Heart right ventricle (tissue), 16 donors: ENCODE measurements at regions not wholly inside any gene's neighbourhood (a gene's known extent, or its start where the extent isn't known, plus 50 kb on each side); places are given as distances from the start of the nearest gene placed in this dataset.

Source experiments
- ATAC-seq, 8 donors: fragments of 200-7000 bp; cut with Tn5 transposase; one replicate each; pipeline ENCODE4 v1.9.1; 2020; ENCODE audit warnings: mild to moderate bottlenecking in 8 of 8, moderate library complexity in 8 of 8, moderate number of reproducible peaks in 1 of 8
- DNase-seq, 2 donors: peaks; one replicate each; pipeline ENCODE4 v3.0.0-alpha.2; 2020
- H3K27ac ChIP-seq, 10 donors: fragments of 200-600 bp; sonication (generic) in 2 of 10; one replicate each; pipeline versions ENCODE4 v1.5.0 to v1.8.0; 2020 to 2022; ENCODE audit warnings: mild to moderate bottlenecking in 3 of 10
- H3K27me3 ChIP-seq, 7 donors: fragments of 200-600 bp; one replicate each; pipeline ENCODE4 v1.8.0; 2021 to 2022; ENCODE audit warnings: mild to moderate bottlenecking in 2 of 7
- H3K36me3 ChIP-seq, 9 donors: fragments of 200-600 bp; sonication (generic) in 1 of 9; one replicate each; pipeline versions ENCODE4 v1.5.0 to v1.8.0; 2020 to 2022; ENCODE audit warnings: mild to moderate bottlenecking in 2 of 9
- H3K4me1 ChIP-seq, 9 donors: fragments of 200-600 bp; sonication (generic) in 1 of 9; one replicate each; pipeline versions ENCODE4 v1.5.0 to v1.8.0; 2020 to 2022; ENCODE audit warnings: mild to moderate bottlenecking in 4 of 9
- H3K4me3 ChIP-seq, 10 donors: fragments of 200-600 bp; sonication (generic) in 2 of 10; one replicate each; pipeline versions ENCODE4 v1.5.0 to v1.8.0; 2020 to 2022; ENCODE audit warnings: mild to moderate bottlenecking in 7 of 10, moderate library complexity in 2 of 10
- H3K9me3 ChIP-seq, 11 donors: fragments of 200-600 bp in 10 of 11; sonication (generic) in 2 of 11; one replicate each; pipeline versions ENCODE4 v1.5.0 to v1.8.0; 2013 to 2022; ENCODE audit warnings: mild to moderate bottlenecking in 2 of 11, control low read depth in 1 of 11, moderate library complexity in 1 of 11
- WGBS, 2 donors: extraction: QIAGEN DNeasy Blood & Tissue Kit; methylation state at CpG; one replicate each; pipeline ENCODE4 v1.1.7; 2013; ENCODE audit warnings: inconsistent platforms in 1 of 2; 5-methylcytosine and 5-hydroxymethylcytosine counted together
- intact Hi-C, 10 donors: fragments of 100-400 bp; cut with DNase I; formaldehyde crosslinking; loops; one replicate each; pipeline versions ENCODE4 v1.11.1 to v1.14.2; 2022
- TF ChIP-seq, protein P1 (sequence below), 9 donors: fragments of 200-600 bp; sonication (generic) in 2 of 9; IDR thresholded peaks; one replicate each; pipeline versions ENCODE4 v1.5.0 to v1.8.0; 2021 to 2022; ENCODE audit warnings: antibody characterized with exemption in 9 of 9, mild to moderate bottlenecking in 5 of 9, moderate library complexity in 1 of 9
- donor health status: Arrhythmogenic right ventricular cardiomyopathy.
- donor health status: ischemic (EF 13 %, LVEDD 7.1; RV severe dilation, severe dysfunction).
- donor health status: healthy with polysubstance abuse.
- donor health status: DM: no; HTN: yes; CAD: no.
- donor health status: DM: no; HTN: no; CAD: no.
- donor health status: ischemic (EF 25% LVEDD 6.9; RV normal size, moderate dysfunction).
- donor health status: ischemic (EF 25% LVEDD 5.7; RV mildly dilated, moderate dysfunction).
- donor health status: healthy.
- donor health status: DM: yes; HTN: yes; CAD: no.
- donor health status: Ischemic cardiomyopathy.
- donor health status: ischemic (EF 35%, LVEDD 5.7; RV mildly dilated, moderate dysfunction).
- donor health status: nonischemic (EF 11% LVEDD 7.7; RV severe dilation, severe dysfunction).
- donor health status: DM: yes; HTN: yes; CAD: no.
- donor health status: PGD.
- donor health status: ischemic (EF 29% LVEDD 5.4; RV normal size, mild dysfunction).
- donor health status: nonischemic (EF 23%, LVEDD 6.1; RV moderate dilation, normal function).

DNA sequence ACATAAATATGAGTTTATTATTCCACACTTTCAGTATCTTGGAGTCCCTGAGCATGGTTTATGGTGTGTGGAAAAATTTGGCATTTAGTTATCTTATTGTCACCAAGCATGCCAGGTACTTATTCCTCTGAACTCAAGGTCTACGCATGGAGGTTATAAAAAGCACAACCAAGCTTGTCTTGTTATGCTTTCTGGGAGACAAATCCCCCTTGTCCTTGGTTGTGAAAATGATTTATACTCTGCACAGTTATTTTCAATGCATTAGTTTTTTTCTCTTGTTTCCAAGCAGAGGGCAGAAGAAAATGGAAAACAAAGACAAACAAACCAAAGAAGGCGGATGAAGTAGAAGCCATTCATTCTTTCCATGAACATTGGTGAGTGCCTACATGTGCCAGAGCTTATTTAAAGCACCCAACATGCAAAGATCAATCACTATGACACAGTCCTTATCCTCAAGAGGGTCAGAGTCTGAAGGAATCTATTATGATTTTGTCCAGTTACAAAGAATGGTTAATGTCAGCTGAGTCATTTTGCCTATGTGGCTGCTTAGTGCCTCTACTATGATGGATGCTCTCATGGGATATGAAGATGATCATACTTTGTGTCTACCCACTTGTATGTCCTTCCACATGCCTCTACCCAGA lies 323.1 kb downstream of the TENT4A start:
- intact Hi-C loops: no loop called here
- H3K9me3 ChIP-seq: peaks cover 0 to 8% (median 0%) of the 10 kb centered on the region in 11 donors
- H3K4me3 ChIP-seq: no peak overlapping the region
- 75 to 83% methylated on average over 2 of the region's 2 CpGs for WGBS, 2 donors
- H3K27ac ChIP-seq: no peak overlapping the region
- H3K27me3 ChIP-seq: no peaks in the 10 kb centered on the region
- ATAC-seq (no peak), DNase-seq (no peak)
- TF ChIP-seq, protein P1, sequence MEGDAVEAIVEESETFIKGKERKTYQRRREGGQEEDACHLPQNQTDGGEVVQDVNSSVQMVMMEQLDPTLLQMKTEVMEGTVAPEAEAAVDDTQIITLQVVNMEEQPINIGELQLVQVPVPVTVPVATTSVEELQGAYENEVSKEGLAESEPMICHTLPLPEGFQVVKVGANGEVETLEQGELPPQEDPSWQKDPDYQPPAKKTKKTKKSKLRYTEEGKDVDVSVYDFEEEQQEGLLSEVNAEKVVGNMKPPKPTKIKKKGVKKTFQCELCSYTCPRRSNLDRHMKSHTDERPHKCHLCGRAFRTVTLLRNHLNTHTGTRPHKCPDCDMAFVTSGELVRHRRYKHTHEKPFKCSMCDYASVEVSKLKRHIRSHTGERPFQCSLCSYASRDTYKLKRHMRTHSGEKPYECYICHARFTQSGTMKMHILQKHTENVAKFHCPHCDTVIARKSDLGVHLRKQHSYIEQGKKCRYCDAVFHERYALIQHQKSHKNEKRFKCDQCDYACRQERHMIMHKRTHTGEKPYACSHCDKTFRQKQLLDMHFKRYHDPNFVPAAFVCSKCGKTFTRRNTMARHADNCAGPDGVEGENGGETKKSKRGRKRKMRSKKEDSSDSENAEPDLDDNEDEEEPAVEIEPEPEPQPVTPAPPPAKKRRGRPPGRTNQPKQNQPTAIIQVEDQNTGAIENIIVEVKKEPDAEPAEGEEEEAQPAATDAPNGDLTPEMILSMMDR (IDR thresholded peaks at IDR 0.05): no peak
- no peaks in the 10 kb centered on the region for H3K36me3 ChIP-seq
- no peaks in the 10 kb centered on the region for H3K4me1 ChIP-seq

DNA sequence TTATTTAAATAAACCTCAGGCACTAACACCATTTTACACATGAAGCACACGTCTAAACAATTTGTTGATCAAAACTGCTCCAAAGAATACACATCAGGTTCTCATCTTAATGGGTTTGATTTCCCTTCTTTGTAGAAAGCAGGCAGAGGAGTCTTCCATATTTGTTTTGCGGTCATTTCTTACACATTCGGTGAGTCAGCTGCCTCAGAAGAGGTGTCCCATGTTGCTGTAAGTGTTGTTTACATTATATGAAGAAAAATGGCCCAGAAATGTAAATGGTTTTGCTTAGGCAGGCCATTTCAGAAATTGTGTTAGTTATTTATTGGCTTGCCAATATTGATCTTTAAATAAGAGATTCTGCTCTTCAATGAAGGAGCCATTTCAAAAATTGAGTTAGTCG lies 325.8 kb downstream of the TENT4A start:
- no peak overlapping the region for H3K4me3 ChIP-seq
- WGBS, 2 donors: 71 to 74% methylated on average over 4 of the region's 4 CpGs
- H3K9me3 ChIP-seq: peaks cover 0 to 6% (median 0%) of the 10 kb centered on the region in 11 donors
- TF ChIP-seq, protein P1 (IDR thresholded peaks at IDR 0.05): no peak
- H3K27ac ChIP-seq: no peak overlapping the region
- no peaks in the 10 kb centered on the region for H3K36me3 ChIP-seq
- intact Hi-C loops: no loop called here
- no peak for ATAC-seq
- H3K27me3 ChIP-seq: no peaks in the 10 kb centered on the region
- DNase-seq: no peak
- H3K4me1 ChIP-seq: no peaks in the 10 kb centered on the region

DNA sequence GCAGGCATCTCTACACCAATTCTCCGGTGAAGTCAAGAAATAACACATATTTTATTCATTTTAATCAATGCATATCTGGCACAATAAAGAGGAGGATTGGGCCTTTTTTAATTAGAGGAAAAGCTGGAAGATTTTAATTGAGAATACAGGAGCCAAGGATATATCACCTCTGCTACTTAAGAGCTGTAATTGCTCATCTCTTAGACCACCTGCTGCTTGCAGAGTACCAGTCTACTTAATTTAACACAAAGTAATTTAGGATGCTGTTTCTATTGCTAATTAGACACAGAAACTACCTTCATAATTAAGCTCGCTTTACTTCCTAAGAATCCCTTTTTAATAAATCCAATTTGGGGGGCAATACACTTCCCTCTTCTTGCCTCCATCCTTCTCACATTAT lies 326.9 kb downstream of the TENT4A start:
- Histone ChIP-seq H3K27ac (no peak overlapping the region), H3K36me3 (no peaks in the 10 kb centered on the region), H3K27me3 (no peaks in the 10 kb centered on the region), H3K9me3 (no peaks in the 10 kb centered on the region), H3K4me1 (no peaks in the 10 kb centered on the region), H3K4me3 (no peak overlapping the region)
- DNase-seq (no peak), ATAC-seq (no peak)
- TF ChIP-seq, protein P1 (IDR thresholded peaks at IDR 0.05): no peak
- WGBS, 2 donors: 80 to 83% methylated on average over 2 of the region's 2 CpGs
- intact Hi-C loops: no loop called here

DNA sequence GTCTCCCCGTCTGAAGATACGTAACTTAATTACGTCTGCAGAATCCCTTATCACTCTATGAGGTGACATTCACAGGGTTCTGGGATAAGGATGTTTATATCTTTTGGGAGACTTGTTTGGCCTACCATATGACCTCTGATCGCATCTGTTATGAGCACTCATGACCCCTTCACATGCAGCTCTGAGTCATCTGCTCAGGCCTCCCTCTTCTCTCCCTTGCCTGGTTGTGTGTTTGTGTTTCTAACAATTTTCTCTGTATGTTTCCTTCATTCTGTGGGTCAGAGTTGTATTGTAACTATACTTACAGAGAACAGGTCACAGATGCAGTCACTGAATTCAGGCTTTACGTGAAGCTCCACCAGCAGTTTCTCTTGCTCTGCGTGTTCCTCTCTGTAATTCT lies 330.6 kb downstream of the TENT4A start:
- WGBS, 2 donors: 74 to 78% methylated on average over 6 of the region's 6 CpGs
- intact Hi-C loops: no loop called here
- H3K4me1 ChIP-seq: no peaks in the 10 kb centered on the region
- ATAC-seq (no peak), DNase-seq (no peak)
- H3K9me3 ChIP-seq: no peaks in the 10 kb centered on the region
- H3K4me3 ChIP-seq: no peak overlapping the region
- TF ChIP-seq, protein P1 (IDR thresholded peaks at IDR 0.05): no peak
- no peaks in the 10 kb centered on the region for H3K36me3 ChIP-seq
- H3K27ac ChIP-seq: no peak overlapping the region
- peaks cover 0 to 6% (median 0%) of the 10 kb centered on the region in 7 donors for H3K27me3 ChIP-seq
